HFF-Myc (cell line): ENCODE measurements at regions not wholly inside any gene's neighbourhood (a gene's known extent, or its start where the extent isn't known, plus 50 kb on each side); places are given as distances from the start of the nearest gene placed in this dataset.
"Not testable (repeated sequence)": the region's sequence is repeated elsewhere in the genome, so short reads cannot be mapped to it uniquely, and the experiment has no call there.

ENCODE experiments used
- DNase-seq: peaks from one replicate; pipeline ENCODE4 v3.0.0-alpha.2; 2011; ENCODE audit warnings: low read depth; ENCODE audit errors: extremely low read depth
- H3K4me3 ChIP-seq: replicated peaks from 2 replicates; pipeline ENCODE4 v1.5.1; 2011; ENCODE audit warnings: low read depth, mild to moderate bottlenecking, control low read depth, low read length
- TF ChIP-seq, protein P1 (sequence below): IDR thresholded peaks from 2 replicates; pipeline ENCODE4 v1.5.1; 2012; ENCODE audit warnings: mild to moderate bottlenecking, low read depth, low read length, control low read depth; ENCODE audit errors: missing control alignments

DNA sequence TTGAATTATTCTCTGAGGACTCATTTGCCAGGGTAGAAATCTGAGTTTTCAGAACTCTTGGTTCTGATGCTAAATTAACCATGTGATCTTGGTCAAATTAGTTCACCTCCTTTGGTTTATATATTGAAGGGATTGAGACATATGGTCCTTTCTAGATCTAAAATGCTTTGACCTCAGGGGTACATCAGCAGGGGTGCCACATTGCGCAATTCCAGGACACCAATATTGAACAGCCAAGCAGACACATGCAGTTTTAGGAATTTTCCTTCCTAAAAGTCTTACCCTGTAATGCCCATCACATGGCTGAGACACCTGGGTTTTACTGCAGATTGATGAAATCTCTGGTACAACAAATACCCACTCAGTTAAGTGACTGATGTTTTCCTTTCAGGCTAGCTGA, 254.4 kb upstream of the NCAM1 start:
- DNase-seq, result no peak
- TF ChIP-seq, protein P1, sequence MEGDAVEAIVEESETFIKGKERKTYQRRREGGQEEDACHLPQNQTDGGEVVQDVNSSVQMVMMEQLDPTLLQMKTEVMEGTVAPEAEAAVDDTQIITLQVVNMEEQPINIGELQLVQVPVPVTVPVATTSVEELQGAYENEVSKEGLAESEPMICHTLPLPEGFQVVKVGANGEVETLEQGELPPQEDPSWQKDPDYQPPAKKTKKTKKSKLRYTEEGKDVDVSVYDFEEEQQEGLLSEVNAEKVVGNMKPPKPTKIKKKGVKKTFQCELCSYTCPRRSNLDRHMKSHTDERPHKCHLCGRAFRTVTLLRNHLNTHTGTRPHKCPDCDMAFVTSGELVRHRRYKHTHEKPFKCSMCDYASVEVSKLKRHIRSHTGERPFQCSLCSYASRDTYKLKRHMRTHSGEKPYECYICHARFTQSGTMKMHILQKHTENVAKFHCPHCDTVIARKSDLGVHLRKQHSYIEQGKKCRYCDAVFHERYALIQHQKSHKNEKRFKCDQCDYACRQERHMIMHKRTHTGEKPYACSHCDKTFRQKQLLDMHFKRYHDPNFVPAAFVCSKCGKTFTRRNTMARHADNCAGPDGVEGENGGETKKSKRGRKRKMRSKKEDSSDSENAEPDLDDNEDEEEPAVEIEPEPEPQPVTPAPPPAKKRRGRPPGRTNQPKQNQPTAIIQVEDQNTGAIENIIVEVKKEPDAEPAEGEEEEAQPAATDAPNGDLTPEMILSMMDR, result no peak

DNA sequence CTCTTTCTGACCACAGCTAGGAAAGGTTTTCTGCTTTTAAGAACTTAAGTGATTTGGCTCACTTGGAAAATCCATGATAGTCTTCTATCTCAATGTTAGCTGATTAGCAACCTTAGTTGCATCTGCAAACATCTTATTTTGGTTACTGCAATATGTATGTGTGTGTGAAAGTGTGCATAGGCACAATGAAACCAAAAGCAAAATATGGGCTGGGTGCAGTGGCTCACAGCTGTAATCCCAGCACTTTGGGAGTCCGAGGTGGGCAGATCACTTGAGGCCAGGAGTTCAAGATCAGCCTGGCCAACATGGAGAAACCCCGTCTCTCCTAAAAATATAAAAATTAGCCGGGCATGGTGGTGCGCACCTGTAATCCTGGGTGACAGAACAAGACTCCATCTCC, 246.9 kb upstream of the NCAM1 start:
- not testable (repeated sequence) for H3K4me3 ChIP-seq, DNase-seq

More for the DNA sequence above, 254.4 kb upstream of the NCAM1 start:
- no peak overlapping the region for H3K4me3 ChIP-seq

DNA sequence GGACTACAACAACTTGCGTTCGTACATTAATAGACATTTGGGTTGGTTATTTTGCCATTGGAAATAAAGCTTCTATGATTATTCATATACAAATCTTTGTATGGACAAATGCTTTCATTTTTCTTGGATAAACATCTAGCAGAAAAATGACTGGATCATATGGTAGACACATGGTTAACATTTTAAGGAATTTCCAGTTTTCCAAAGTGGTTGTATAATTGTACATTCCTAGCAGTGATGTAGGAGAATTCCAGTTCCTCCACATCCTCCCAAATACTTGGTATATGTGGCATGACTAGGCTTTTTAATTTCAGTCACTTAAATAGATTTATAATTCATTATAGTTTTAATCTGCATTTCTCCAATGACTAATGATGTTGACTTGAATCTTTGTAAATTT, 246.2 kb upstream of the NCAM1 start:
- no peak overlapping the region for H3K4me3 ChIP-seq
- no peak for DNase-seq
- TF ChIP-seq, protein P1, result no peak

DNA sequence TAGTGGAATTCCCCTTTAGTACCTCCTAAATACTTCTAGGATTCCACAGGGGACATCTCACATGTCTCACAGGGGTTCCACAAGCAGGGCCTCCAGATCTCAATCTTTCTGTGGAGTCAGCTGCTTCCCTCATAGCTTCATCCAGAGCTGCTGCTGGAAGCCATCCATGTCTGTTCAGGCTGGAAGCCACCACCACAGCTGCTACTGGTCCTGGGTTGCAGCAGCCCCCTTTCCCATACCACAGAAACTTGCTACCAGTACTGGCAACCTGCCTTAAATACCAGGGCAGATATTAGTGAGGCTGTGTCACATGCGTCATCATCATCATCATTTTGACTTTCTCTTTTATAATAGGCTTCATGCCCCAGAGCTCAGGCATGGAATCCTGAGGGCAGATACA, 242.7 kb upstream of the NCAM1 start:
- no peak for DNase-seq
- TF ChIP-seq, protein P1, result no peak
- no peak overlapping the region for H3K4me3 ChIP-seq

DNA sequence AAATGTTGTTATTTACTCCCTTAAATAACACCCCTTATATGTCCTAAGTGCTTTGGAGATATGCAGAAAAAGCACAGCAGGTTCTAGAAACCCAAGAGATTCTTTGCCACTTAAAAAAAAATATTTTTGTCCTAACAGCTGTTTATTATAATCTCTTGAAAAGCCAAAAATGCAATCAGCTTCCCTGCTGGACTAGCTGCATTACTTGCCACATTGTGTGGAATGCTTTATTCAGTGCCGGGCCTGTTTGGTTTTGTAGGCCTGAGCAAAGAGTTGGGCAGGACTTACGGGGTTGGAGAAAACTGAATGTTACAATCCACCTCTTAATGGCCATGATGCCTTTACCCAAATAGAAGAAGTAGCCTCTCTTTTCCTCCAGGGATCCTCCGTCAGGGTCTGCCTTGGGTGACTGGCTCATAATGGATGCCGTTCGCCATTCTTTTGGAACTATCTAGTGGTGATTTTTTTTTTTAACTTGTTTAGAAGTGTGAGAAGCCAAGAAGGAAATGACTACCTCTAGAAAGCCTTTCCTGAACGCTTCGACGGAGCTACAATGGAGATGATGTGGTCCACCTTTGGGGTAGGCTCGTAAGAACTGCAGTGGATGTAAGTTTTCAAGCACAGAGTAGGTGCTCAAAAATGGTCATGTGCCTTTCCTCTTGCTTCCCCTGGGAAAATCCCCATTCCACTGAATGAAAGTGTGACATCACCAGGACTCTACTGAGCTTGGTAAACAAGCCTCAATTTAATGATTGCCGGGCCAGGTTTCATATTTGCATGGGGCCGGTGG, 241.3 kb upstream of the NCAM1 start:
- no peak overlapping the region for H3K4me3 ChIP-seq
- no peak for DNase-seq
- TF ChIP-seq, protein P1, result no peak

DNA sequence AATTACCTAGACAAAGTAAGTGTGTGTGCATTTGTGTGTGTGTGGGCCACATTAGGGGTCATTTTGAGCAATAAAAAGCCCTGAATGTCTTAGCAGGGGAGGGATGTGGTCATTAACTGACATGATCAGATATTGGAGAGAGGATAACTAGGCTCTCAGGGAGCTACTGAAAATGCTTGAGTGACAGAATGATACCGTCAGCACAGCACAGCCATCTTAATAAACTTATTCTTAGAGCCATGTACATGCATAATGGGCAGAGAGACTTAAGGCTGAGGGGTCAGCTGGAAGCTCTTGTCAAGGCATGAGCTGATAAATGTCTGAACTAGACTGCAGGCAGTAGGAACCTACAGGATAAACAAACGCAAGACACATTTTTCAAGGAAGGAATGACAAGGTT, 239.1 kb upstream of the NCAM1 start:
- TF ChIP-seq, protein P1, result no peak
- no peak overlapping the region for H3K4me3 ChIP-seq

DNA sequence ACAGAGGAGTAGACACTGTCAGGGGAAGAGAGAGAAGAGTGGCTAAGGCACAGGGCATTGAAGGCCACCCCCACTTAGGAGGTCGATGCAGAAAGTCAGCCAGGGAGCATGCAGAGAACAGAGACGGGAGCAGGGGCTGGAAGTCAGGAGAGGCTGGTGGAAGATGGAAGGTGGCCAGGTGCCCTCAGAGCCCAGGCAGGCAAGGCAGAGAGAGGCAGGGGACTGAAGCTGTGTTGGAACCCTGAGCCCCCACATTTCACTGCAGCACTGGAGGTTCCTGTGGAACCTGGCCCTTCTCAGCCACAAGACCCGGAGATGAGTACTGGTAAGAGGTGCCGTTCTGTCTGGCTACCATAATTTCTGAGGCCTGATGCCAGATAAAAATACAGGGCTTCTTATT, 238.3 kb upstream of the NCAM1 start:
- H3K4me3 ChIP-seq, result no peak overlapping the region
- TF ChIP-seq, protein P1, result no peak
- no peak for DNase-seq

More for the DNA sequence above, 239.1 kb upstream of the NCAM1 start:
- DNase-seq, result no peak
